OCI-LY7 (cell line): ENCODE measurements at regions not wholly inside any gene's neighbourhood (a gene's known extent, or its start where the extent isn't known, plus 50 kb on each side); places are given as distances from the start of the nearest gene placed in this dataset.

Experiments used
- EZH2phosphoT487 ChIP-seq: fragments of 200-600 bp; sonication (generic); IDR thresholded peaks from 2 replicates; pipeline ENCODE4 v1.6.1; 2018; ENCODE audit warnings: low read depth, borderline replicate concordance, mild to moderate bottlenecking, mixed run types, antibody characterized with exemption, low read length, moderate library complexity, mixed read lengths
- TF ChIP-seq, protein P1 (sequence below): fragments of 200-600 bp; sonication (generic); conservative IDR thresholded peaks from 2 replicates; pipeline ENCODE4 v1.5.1; 2014; ENCODE audit warnings: mild to moderate bottlenecking, antibody characterized with exemption, low read length, moderate library complexity, mixed read lengths

DNA sequence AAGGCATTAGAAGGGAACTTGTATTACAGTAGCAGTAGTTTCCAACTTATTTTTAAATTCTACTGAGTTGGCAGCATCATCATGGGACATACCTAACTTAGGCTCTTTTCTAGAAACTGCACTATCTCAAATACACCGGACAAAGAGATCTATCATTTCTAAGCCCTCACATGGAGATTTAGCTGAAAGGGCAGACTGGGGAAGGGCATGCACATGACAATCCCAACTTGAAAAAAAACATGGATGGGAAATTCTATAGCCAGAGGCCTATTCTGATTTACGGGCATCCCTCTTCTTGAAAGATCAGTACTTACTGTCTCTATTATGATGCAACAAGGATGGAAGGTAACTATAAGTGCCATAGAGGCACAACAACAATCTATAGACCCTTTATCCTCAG lies 1328.6 kb downstream of the UQCRFS1 start:
- TF ChIP-seq, protein P1, sequence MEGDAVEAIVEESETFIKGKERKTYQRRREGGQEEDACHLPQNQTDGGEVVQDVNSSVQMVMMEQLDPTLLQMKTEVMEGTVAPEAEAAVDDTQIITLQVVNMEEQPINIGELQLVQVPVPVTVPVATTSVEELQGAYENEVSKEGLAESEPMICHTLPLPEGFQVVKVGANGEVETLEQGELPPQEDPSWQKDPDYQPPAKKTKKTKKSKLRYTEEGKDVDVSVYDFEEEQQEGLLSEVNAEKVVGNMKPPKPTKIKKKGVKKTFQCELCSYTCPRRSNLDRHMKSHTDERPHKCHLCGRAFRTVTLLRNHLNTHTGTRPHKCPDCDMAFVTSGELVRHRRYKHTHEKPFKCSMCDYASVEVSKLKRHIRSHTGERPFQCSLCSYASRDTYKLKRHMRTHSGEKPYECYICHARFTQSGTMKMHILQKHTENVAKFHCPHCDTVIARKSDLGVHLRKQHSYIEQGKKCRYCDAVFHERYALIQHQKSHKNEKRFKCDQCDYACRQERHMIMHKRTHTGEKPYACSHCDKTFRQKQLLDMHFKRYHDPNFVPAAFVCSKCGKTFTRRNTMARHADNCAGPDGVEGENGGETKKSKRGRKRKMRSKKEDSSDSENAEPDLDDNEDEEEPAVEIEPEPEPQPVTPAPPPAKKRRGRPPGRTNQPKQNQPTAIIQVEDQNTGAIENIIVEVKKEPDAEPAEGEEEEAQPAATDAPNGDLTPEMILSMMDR, result no peak
- TF ChIP-seq EZH2phosphoT487, result no peak
